Nucleus accumbens (tissue), 56 donors: ENCODE measurements at regions not wholly inside any gene's neighbourhood (a gene's known extent, or its start where the extent isn't known, plus 50 kb on each side); places are given as distances from the start of the nearest gene placed in this dataset.
"Not testable (repeated sequence)": the region's sequence is repeated elsewhere in the genome, so short reads cannot be mapped to it uniquely, and the experiment has no call there.

Experiments used
- DNase-seq, 56 donors: peaks; one replicate each; lab custom pipeline; 2025; lab: John Stamatoyannopoulos, UW

GRCh38 chr4:66956852-66957251, 588.5 kb downstream of the CENPC start:
- DNase-seq = no peak

DNA sequence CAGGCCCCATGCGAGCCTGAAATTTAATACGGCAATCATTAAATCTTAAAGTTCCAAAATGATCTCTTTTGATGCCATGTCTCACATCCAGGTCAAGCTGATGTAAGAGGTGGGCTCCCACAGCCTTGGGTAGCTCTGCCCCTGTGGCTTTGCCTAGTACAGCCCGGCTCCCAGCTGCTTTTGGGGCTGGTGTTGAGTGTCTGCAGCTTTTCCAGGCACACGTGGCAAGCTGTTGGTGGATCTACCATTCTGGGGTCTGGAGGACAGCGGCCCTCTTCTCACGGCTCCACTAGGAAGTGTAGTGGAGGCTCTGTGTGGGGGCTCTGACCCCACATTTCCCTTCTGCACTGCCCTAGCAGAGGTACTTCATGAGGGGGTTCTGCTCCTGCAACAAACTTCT, 588.9 kb downstream of the CENPC start:
- DNase-seq = no peak

- DNase-seq = no peak
Measured at GRCh38 chr4:66955784-66956183, 589.5 kb downstream of the CENPC start.

GRCh38 chr4:66949419-66949818, 595.9 kb downstream of the CENPC start:
- DNase-seq = no peak

DNA sequence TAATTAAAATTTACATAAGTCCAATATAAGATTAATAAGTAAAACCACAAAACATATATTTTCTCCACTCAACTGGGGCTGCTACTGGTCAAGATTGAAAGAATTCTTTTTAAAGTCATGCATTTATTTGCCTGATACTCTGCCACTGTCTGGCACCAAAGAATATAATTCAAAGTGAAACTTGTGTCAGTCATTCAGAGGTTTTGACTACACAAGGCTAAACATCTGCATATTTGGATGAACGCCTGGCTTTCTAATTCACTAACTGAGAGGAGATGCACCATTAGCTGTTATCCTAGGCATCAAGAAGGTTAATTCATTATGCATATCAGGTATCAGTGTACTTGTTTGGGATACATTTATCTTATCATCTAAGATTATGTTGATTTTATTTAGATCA, 598.5 kb downstream of the CENPC start:
- DNase-seq = no peak

DNA sequence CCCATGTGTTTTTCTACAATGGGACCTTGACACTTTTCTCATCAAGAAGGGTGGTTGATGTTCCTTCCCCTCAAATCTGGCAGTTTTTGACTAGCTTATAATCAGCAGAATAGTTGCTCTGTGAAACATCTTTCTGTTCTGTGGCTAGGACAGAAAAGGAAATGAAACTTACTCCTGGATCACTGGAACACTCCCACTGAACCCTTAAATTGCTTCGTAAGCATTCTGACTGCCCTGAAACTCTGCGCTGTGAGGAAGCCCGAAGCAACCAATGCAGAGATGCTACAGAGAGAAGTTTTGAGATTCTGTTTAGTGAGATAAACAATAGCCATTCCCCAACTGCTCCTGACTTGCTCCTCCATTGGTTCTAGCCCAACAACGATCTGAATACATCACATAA, 602.2 kb downstream of the CENPC start:
- DNase-seq = peak in 2 of 56 donors; percentile 3 to 6

DNA sequence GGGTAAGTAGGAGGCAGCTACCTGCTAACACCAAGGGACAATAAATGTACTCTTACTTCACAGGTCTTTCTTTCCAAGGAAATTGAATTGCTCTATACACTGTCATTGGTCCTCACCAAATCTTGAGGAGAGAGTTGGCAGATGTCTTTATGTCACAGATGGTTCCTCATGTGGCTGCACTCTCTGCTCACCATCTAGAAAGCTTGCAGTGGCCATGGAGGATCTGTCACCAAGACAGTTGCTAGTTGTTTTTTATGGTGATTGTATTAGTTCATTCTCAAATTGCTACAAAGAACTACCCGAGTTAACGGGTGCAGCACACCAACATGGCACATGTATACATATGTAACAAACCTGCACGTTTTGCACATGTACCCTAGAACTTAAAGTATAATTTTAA, 613.3 kb downstream of the CENPC start:
- DNase-seq = not testable (repeated sequence)

GRCh38 chr4:66930206-66930605, 615.1 kb downstream of the CENPC start:
- no peak for DNase-seq

DNA sequence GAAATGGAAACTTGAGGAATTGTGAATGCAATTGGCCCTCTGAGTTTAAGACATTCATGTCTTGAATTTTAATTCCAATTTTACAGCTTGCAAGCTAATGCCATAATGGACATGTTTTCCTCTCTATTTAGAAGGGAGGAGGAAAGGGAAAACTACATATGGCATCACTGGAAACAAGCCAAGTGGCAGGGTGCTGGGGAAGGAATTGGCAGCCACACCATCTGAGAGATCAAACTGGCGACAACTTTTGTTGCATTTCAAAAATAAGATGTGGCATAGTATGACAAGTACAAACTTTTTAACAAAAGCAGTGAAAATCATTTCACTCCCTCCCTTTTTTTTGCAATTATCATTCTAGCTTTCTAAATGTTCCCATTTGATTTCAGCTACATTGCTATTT, 615.6 kb downstream of the CENPC start:
- peak in 2 of 56 donors; percentile 5 for DNase-seq

- DNase-seq = not testable (repeated sequence)
Measured at GRCh38 chr4:66928881-66929280, 616.4 kb downstream of the CENPC start.

- no peak for DNase-seq
Measured at GRCh38 chr4:66927937-66928336, 617.4 kb downstream of the CENPC start.

GRCh38 chr4:66926687-66927086, 618.6 kb downstream of the CENPC start:
- DNase-seq = no peak

- no peak for DNase-seq
Measured at GRCh38 chr4:66923081-66923865, 622.0 kb downstream of the CENPC start.

DNA sequence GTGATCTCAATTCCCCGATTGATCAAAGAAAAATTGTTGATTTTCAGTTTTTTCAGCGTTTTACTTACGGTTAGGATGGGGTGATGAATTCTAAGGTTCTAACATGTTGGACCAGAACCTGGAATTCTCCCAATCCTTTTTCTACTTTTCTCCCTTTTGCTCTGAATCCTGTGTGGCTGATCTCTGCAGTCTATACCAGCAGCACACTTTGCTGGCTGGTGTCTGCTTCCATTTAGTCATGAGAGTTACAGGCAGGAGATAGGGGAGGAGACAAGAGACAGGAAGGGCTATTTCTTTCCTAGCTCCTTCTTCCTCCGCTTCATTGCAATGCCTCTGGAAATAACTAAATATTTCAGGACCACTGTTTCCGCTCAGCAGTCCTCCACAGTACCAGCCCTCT, 623.9 kb downstream of the CENPC start:
- no peak for DNase-seq

DNA sequence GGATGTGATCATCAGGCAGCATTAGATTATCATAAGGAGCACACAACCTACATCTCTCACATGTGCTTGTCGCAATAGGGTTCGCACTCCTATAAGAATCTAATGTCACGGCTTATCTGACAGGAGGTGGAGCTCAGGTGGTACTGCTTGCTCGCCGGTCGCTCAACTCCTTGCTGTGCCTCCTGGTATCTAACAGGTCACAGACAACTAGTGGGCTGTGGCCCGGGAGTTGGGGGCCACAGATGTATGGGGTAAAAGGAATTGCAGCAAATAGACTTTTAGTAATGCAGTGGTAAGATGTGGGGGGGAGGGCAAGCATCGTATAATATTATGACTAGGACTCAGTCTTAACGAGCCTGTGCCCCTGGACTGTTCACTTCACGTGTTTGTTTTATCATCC, 624.8 kb downstream of the CENPC start:
- no peak for DNase-seq

GRCh38 chr4:66911880-66912279, 633.4 kb downstream of the CENPC start:
- no peak for DNase-seq

DNA sequence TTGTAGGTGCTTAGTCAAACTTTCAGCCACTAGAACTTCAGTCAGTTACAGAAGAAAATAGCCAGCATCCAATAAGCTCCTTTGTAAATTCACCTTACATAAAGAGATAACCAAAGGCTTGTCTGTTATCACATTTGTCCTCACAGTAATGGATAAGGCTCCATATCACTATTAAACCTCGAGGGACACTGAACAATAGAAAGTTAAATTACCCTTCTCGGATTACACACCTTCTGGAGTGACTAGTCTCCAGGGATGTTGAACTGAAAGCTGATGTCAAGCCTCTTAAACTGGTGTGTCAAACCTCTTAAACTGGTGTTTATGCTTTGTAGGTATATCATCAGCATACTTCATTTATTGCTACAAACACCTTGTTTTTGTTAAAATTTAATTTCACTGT, 639.0 kb downstream of the CENPC start:
- DNase-seq = no peak

- no peak for DNase-seq
Measured at GRCh38 chr4:66899422-66900065, 645.8 kb downstream of the CENPC start.

DNA sequence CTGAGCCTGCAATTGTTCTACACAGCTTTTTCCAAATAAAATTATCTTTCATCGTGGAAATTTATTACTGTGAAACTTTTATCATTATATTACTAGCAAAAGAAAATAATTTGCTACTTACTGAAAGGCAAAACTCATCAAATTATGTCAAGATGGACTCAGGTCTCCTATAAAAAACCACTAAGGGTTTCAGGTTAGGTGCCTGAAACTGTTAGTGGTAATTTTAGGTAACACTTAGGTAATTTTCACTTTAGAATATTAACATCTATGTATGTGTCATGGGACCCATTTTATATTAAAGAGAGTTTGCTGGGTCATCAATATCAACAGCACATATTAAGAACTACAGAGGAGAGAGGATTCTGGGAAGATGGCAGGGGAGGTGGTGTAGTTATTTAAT, 651.5 kb downstream of the CENPC start:
- DNase-seq = no peak

- no peak for DNase-seq
Measured at GRCh38 chr4:66887061-66887460, 658.2 kb downstream of the CENPC start.

DNA sequence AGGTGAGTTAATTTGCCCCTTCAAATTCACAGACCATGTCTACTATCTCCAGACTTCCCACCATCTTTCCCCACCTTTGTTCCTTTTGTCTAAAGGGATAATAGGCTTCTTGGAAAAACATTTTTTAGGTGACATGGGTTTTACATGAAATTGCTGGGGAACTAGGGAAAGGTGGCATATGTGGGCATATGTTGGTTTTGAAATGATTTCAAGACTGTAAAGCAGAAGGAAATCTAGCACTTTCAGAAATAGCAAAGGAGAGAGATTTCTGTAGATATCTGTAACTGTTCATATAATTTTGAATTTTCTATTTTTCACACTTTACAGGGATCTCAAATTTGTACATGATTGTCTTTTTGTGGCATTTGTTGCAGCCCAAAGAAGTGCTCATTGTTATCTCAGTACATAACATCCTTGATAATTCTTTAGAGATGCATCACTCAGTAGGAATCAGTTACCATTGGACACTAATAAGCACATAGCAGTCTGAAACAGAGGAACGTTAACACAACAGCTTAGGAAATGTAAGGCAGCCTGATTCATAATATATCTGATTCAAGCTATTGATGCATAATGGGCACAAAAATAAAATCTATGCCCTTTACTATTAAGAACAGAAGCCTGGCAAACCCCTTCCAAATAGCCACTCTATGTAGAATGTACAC, 659.7 kb downstream of the CENPC start:
- DNase-seq = no peak

DNA sequence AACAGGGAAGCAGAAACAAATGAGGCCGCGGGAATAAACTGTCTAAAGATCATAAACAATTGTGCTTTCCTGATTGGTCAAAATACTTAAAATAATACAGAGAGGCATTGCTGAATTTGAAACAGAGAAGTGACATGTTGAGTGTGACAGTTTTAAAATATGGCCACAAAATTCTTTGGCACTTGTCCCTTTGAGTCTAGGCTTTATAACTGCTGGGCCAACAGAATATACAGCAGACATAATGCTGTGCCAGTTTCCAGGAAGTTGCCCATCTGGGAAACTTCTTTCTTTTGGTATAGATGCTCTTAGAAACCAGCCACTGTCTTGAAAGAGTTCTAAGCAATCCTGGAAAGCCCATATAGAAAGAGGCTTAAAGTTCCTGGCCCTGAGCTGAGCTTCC, 668.4 kb downstream of the CENPC start:
- no peak for DNase-seq
